HG03045 (cell line): ENCODE measurements at regions not wholly inside any gene's neighbourhood (a gene's known extent, or its start where the extent isn't known, plus 50 kb on each side); places are given as distances from the start of the nearest gene placed in this dataset.
"Not testable (repeated sequence)": the region's sequence is repeated elsewhere in the genome, so short reads cannot be mapped to it uniquely, and the experiment has no call there.

Experiments
- ATAC-seq: cut with Tn5 transposase; IDR thresholded peaks from one replicate; pipeline ENCODE4 v1.9.1; 2021; ENCODE audit warnings: mild to moderate bottlenecking, moderate library complexity; ENCODE audit not compliant: unreplicated experiment

- no peak for ATAC-seq
Measured at GRCh38 chrX:6990552-6991193, 156.8 kb upstream of the STS start.

- no peak for ATAC-seq
Measured at GRCh38 chrX:6989858-6990257, 157.7 kb upstream of the STS start.

DNA sequence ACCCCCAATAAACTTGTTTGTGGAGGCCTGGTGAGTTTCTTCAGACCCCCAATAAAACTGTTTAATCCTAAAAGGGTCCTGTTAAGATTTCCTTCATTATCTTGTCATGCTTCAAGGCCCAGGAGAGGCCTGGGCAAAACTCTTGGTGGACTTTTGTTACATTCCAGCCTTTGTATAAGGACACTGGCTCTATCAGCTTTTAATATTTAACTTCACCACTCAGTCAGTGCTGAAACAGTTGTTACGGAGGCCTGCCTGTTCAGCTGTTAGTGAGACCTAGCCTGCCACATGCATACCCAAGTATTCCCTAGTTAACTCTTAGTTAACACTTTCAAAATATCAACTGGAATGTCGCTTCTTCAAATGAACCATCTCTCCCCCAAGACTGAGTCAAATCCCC lies 158.8 kb upstream of the STS start:
- ATAC-seq, result not testable (repeated sequence)

DNA sequence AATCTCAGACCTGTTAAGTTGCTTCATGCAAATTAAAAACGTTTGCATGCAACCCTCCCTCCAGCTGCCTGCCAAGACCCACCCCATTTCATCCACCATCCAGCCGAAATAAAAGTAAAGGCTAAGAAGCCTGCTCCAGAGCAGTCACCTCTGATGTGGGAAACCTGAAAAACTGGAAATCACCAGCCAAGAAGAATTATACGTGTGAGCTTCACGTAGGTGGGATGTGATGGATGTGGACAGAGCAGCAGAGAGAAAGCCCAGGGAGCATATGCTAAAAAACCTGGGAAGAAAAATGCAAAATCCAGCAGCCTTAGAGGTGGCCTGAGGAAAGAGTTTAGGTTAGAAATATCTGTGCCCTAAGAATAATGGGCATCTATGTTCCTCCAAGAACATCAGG lies 160.6 kb upstream of the STS start:
- no peak for ATAC-seq

GRCh38 chrX:6985537-6985936 lies 162.0 kb upstream of the STS start:
- ATAC-seq, result no peak

- no peak for ATAC-seq
Measured at GRCh38 chrX:6983207-6983955, 164.1 kb upstream of the STS start.

- ATAC-seq, result no peak
Measured at GRCh38 chrX:6981718-6982406, 165.7 kb upstream of the STS start.

- no peak for ATAC-seq
Measured at GRCh38 chrX:6980981-6981380, 166.5 kb upstream of the STS start.

DNA sequence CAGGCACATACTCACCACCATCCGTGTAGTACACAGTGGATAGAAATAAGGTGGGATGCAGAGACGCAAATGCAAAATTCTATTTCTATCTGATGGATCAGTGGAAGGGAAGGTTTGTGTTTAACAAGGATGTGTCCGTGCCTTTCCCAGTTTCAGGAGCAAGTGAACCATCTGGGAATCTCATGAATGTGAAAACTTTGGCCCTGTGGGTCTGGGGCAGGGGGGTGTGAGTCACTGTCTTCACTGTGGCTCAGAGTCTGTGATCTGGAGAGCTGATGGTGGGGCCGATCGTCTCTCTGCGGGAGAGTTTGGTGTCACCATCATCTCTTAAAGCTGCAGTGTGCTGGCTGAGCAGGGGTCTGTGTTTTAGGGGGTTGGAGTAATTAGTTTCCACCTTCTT lies 179.3 kb upstream of the STS start:
- no peak for ATAC-seq

- no peak for ATAC-seq
Measured at GRCh38 chrX:6965729-6966128, 181.8 kb upstream of the STS start.

- no peak for ATAC-seq
Measured at GRCh38 chrX:6962006-6962355, 185.5 kb upstream of the STS start.

DNA sequence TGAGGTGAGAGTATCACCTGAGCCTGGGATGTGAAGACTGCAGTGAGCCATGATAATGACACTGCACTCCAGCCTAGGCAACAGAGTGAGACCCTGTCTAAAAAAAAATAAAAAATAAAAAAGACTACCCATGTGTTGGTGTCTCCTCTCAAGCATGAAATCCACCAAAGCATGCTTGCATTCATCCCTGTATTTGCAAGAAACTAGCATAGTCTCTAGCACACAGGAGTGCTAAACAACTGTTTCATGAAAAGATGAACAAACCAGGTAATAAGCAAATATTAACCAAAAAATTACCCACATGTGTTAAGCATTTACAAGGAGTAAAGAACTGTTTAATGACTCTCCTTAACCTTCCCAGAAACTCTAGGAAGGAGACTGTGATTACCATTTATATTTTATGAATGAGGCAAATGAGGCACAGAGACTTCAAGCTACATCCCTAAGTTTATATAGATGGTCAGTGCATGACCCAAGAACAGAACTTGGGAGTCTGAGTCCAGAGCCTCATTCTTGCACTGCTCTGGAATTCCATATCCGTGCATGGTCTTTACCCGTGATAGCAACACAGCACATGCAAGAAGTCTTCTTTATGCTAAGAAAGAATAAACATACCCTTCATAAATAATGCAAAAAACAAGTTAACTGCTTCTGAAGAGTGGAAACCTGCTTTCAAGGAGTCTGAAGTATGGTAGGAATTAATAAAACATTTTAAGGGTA lies 186.1 kb upstream of the STS start:
- ATAC-seq, result no peak

DNA sequence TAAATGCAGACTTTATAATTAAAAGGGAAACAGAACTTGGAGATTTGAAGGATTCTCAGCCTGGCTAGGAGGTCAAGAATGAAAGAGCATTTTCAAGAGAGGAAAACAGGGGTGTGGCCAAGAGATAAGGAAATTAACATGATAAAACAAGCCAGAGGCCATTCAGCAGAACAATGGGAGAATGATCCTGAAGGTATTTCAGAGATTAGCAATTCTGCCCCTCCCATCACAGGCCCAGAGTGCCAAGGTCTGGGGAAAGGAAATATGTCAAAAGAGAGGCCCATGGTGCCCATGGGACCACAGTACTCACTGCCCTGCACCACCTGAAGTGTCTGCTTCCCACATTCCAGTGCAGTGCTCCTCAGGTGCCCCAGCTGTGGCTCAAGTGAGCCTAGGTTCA lies 188.5 kb upstream of the STS start:
- ATAC-seq, result no peak

- no peak for ATAC-seq
Measured at GRCh38 chrX:6954836-6955235, 192.7 kb upstream of the STS start.

GRCh38 chrX:6946168-6946567 lies 201.3 kb upstream of the STS start:
- no peak for ATAC-seq

GRCh38 chrX:6941041-6941440 lies 206.5 kb upstream of the STS start:
- no peak for ATAC-seq

GRCh38 chrX:6932942-6933341 lies 214.6 kb upstream of the STS start:
- ATAC-seq, result not testable (repeated sequence)

- no peak for ATAC-seq
Measured at GRCh38 chrX:6930307-6930849, 217.1 kb upstream of the STS start.

DNA sequence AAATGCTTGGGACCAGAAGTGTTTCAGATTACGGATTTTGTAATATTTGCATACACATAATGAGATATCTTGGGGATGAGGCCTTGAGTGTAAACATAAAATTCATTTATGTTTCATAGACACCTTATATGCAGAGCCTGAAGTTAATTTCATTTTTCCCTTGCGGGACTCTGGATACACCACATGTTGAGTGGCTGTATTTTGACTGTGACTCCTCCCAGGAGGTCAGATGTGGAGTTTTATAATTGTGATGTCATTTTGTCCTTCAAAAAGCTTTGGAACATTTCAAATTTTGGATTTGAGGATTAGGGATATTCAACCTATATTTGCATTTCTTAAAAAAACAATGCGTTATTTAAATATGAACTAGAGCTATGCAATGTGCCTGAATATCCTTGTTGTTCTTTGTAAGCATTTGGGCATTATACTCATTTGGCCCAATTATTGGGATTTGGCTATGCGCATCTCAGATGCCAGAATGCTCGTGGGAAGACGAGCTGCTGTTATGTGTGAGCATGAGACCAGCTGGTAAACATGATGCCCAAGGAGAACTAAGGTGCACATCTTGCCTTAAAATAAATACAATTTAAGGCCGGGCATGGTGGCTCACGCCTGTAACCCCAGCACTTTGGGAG lies 223.0 kb upstream of the STS start:
- ATAC-seq, result no peak

DNA sequence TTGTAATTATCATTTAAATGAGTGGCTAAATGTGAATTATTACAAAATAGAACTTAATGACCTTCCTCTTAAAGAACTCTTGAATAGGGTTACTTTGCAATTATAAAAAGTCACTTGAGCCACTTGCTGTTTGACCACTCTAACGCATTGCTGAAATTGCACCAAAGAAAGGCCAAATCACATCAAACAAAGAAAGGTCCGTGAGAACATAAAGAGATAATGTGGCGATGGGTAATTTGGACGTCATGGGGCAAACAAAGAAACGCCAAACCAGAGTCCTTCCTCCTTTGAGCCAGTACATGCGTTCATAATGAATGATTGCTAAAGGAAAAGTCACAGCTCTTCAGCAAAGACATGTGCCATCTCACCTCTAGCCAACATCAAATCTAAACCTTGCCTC lies 229.8 kb upstream of the STS start:
- no peak for ATAC-seq

DNA sequence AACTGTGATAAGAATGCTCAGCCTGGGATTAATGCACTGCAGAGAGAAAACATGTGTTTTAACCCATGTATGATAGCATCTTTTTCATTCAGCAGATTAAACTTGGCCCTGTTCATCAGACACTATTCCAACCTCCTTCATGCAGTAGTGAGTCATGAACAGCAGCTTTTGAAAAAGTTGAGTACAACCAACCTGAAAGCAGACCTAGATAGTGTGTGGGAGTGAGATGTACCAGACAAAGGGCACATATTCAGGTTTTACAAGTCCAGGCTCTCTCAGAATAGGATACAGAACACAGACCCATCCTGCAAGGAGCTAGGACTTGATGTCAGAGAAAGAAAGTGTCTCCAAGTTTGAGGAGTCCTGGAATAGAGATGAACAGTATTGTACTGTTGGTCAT lies 237.3 kb upstream of the STS start:
- no peak for ATAC-seq
